ENCODE measurements at regions not wholly inside any gene's neighbourhood (a gene's known extent, or its start where the extent isn't known, plus 50 kb on each side); places are given as distances from the start of the nearest gene placed in this dataset.

- no peak for DNase-seq
Measured at GRCh38 chr4:123545667-123546572, 149.3 kb downstream of the SPRY1 start.

- DNase-seq = no peak
Measured at GRCh38 chr4:123546573-123547060, 150.0 kb downstream of the SPRY1 start.

GRCh38 chr4:123547216-123548165 lies 150.9 kb downstream of the SPRY1 start:
- no peak for DNase-seq

GRCh38 chr4:123553279-123553678 lies 156.7 kb downstream of the SPRY1 start:
- DNase-seq = no peak

- DNase-seq = no peak
Measured at GRCh38 chr4:123553733-123554637, 157.4 kb downstream of the SPRY1 start.

- DNase-seq = no peak
Measured at GRCh38 chr4:123554801-123555232, 158.2 kb downstream of the SPRY1 start.

- DNase-seq = no peak
Measured at GRCh38 chr4:123555233-123555806, 158.7 kb downstream of the SPRY1 start.

- DNase-seq = no peak
Measured at GRCh38 chr4:123555807-123556273, 159.2 kb downstream of the SPRY1 start.

- no peak for DNase-seq
Measured at GRCh38 chr4:123556526-123556925, 159.9 kb downstream of the SPRY1 start.

GRCh38 chr4:123557857-123558536 lies 161.4 kb downstream of the SPRY1 start:
- DNase-seq = no peak

GRCh38 chr4:123558865-123559264 lies 162.3 kb downstream of the SPRY1 start:
- DNase-seq = no peak

GRCh38 chr4:123559955-123560871 lies 163.6 kb downstream of the SPRY1 start:
- DNase-seq = no peak

- no peak for DNase-seq
Measured at GRCh38 chr4:123561525-123561924, 164.9 kb downstream of the SPRY1 start.

GRCh38 chr4:123562994-123563750 lies 166.6 kb downstream of the SPRY1 start:
- DNase-seq = no peak

GRCh38 chr4:123564758-123565346 lies 168.3 kb downstream of the SPRY1 start:
- DNase-seq = peak; percentile 43 to 56

GRCh38 chr4:123568936-123569335 lies 172.3 kb downstream of the SPRY1 start:
- DNase-seq = no peak

GRCh38 chr4:123569541-123569940 lies 172.9 kb downstream of the SPRY1 start:
- DNase-seq = no peak

GRCh38 chr4:123573866-123574508 lies 177.4 kb downstream of the SPRY1 start:
- DNase-seq = no peak
